Ascending aorta (tissue), 2 donors: ENCODE measurements at regions not wholly inside any gene's neighbourhood (a gene's known extent, or its start where the extent isn't known, plus 50 kb on each side); places are given as distances from the start of the nearest gene placed in this dataset.

Experiments
- DNase-seq, 2 donors: peaks; one replicate each; pipeline ENCODE4 v3.0.0-alpha.2; 2019; ENCODE audit warnings: low spot score in 2 of 2
- H3K27ac ChIP-seq, 2 donors: fragments of 200-600 bp; sonication (generic); one replicate each; pipeline ENCODE4 v1.5.1; 2016 to 2017; ENCODE audit warnings: mild to moderate bottlenecking in 1 of 2
- H3K27me3 ChIP-seq: fragments of 200-600 bp; sonication (generic); one replicate; pipeline ENCODE4 v1.5.1; 2017
- H3K36me3 ChIP-seq, 2 donors: fragments of 200-600 bp; sonication (generic); one replicate each; pipeline ENCODE4 v1.5.1; 2016
- H3K4me1 ChIP-seq, 2 donors: fragments of 200-600 bp; sonication (generic); one replicate each; pipeline ENCODE4 v1.5.1; 2016 to 2017; ENCODE audit warnings: mild to moderate bottlenecking in 1 of 2
- H3K4me3 ChIP-seq, 2 donors: fragments of 200-600 bp; sonication (generic); one replicate each; pipeline ENCODE4 v1.5.1; 2016 to 2017; ENCODE audit warnings: mild to moderate bottlenecking in 1 of 2
- H3K9me3 ChIP-seq, 2 donors: fragments of 200-600 bp; sonication (generic); one replicate each; pipeline ENCODE4 v1.5.1; 2016
- intact Hi-C: fragments of 100-400 bp; cut with DNase I; formaldehyde crosslinking; loops from one replicate; pipeline ENCODE4 v1.15.1; 2023
- TF ChIP-seq, protein P1 (sequence below), 3 experiments: fragments of 200-600 bp in 2 of 3; fragments of 450-650 bp in 1 of 3; sonication (generic) in 2 of 3; IDR thresholded peaks; one replicate each; pipeline ENCODE4 v1.5.1; 2016 to 2019; ENCODE audit warnings: antibody characterized with exemption in 3 of 3, mild to moderate bottlenecking in 1 of 3, moderate library complexity in 1 of 3

DNA sequence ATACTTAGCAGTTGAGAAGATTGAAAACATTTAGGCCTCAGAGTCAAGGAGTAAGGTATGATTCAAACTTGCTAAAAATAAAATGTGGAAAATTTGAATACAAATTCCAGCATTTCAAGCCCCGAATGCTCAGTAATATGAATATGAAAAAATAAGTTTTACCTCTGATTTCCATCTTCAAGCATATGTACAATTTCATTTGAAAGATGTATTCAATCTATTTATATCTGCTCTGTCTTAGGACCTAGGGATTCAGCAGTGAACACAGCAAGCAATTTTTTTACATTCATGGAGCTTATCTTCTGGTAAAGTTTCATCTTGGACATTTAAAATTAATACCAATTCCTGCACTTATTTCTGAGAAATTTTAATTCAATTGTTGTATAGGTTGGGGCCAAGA lies 262.7 kb upstream of the FOXQ1 start:
- no peak for DNase-seq
- Histone ChIP-seq H3K9me3 (no peaks in the 10 kb centered on the region), H3K4me3 (no peak overlapping the region), H3K4me1 (no peaks in the 10 kb centered on the region), H3K27me3 (no peaks in the 10 kb centered on the region), H3K36me3 (no peaks in the 10 kb centered on the region), H3K27ac (no peak overlapping the region)
- intact Hi-C loops, result no loop called here
- TF ChIP-seq, protein P1, sequence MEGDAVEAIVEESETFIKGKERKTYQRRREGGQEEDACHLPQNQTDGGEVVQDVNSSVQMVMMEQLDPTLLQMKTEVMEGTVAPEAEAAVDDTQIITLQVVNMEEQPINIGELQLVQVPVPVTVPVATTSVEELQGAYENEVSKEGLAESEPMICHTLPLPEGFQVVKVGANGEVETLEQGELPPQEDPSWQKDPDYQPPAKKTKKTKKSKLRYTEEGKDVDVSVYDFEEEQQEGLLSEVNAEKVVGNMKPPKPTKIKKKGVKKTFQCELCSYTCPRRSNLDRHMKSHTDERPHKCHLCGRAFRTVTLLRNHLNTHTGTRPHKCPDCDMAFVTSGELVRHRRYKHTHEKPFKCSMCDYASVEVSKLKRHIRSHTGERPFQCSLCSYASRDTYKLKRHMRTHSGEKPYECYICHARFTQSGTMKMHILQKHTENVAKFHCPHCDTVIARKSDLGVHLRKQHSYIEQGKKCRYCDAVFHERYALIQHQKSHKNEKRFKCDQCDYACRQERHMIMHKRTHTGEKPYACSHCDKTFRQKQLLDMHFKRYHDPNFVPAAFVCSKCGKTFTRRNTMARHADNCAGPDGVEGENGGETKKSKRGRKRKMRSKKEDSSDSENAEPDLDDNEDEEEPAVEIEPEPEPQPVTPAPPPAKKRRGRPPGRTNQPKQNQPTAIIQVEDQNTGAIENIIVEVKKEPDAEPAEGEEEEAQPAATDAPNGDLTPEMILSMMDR (IDR thresholded peaks at IDR 0.05), result no peak

DNA sequence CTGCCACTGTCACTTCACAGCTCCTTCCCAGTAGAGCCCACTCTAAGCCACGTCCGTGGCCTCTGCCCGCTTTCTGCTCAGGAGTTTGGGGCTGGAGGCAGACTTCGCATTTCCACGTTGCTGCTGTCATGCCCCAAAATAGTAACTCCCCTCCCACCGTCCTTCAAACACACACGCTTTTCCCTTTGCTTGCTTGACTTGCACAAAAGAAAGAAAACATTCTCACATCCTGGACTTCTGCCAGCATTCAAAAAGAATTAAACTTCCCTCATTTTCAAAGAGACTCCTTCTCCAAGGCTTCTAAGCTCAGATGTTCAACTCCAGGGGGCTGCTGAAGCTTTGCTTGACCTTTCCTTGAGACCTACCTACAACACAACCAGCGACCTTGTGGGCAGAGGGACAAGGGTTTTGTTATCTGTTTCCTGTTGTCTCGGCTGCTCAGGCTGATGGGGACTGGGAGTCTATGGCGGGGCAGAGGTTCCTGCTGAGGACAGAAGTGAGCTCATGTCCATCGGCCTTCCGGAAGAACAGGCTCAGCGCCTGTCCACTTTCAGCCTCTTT lies 263.8 kb upstream of the FOXQ1 start:
- TF ChIP-seq, protein P1 (IDR thresholded peaks at IDR 0.05), result no peak
- DNase-seq, result no peak
- Histone ChIP-seq H3K4me1 (no peaks in the 10 kb centered on the region), H3K27me3 (no peaks in the 10 kb centered on the region), H3K9me3 (no peaks in the 10 kb centered on the region), H3K4me3 (no peak overlapping the region), H3K36me3 (no peaks in the 10 kb centered on the region), H3K27ac (no peak overlapping the region)
- intact Hi-C loops, result no loop called here

DNA sequence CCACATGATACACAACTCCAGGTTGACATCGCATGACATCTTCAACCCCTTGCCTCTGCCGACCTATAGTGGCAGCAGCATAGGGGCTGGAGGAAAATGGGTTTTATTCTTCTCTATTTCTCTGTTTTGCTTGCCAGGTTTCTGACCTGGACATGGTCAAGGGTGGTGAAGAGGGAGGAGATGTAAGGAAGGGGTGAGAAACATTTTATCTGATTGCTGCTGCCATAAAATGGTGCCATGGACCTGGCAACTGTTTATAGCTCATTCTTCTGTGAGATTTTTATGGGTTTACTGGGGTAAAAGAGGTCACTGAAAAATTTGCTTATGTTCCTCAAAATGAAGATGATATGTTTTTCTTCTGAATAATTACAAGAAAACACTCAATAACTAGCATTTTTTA lies 266.7 kb upstream of the FOXQ1 start:
- Histone ChIP-seq H3K36me3 (no peaks in the 10 kb centered on the region), H3K27ac (no peak overlapping the region), H3K4me3 (no peak overlapping the region), H3K4me1 (no peaks in the 10 kb centered on the region), H3K9me3 (no peaks in the 10 kb centered on the region), H3K27me3 (no peaks in the 10 kb centered on the region)
- no peak for DNase-seq
- intact Hi-C loops, result no loop called here
- TF ChIP-seq, protein P1 (IDR thresholded peaks at IDR 0.05), result no peak

DNA sequence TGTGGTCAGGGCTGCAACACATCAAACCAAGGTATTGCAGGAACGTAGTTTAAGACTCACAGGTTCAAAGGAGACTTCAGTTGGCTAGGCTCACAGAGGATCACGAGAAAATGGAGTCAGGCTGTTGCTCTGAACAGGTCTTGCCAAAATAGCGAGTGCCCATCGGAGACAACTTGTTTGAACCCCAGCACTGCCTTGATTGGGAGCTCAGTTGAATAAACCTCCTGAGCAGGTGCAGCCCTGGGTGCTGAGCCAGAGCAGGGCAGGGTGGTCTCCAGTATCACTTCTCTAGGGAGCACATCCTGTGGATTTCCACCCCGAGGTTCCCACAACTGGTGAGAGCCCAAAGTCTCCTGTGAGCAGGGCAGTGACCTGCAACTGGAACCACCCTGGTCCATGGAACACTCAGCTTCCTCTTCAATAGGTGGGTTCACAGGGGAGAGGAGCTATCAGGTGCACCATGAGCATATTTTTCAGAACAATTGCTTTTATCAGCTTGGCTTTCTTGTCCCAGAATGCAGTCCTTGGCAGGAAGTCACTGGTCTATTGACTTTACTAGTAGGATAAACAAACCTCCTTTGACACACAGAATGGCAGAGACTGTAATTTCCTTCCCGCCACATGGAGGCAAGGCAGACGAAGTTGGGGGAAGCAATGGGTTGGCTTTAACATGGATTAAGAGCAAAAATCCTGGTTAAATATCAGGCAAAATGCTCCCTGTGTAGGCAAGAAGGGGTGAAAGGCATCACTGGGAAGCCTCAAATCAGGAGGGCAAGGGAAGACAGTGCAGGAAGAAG lies 267.7 kb upstream of the FOXQ1 start:
- DNase-seq, result no peak
- no peaks in the 10 kb centered on the region for H3K9me3 ChIP-seq
- no peaks in the 10 kb centered on the region for H3K36me3 ChIP-seq
- no peaks in the 10 kb centered on the region for H3K4me1 ChIP-seq
- no peaks in the 10 kb centered on the region for H3K27me3 ChIP-seq
- intact Hi-C loops, result no loop called here
- H3K27ac ChIP-seq, result no peak overlapping the region
- TF ChIP-seq, protein P1 (IDR thresholded peaks at IDR 0.05), result no peak
- no peak overlapping the region for H3K4me3 ChIP-seq

DNA sequence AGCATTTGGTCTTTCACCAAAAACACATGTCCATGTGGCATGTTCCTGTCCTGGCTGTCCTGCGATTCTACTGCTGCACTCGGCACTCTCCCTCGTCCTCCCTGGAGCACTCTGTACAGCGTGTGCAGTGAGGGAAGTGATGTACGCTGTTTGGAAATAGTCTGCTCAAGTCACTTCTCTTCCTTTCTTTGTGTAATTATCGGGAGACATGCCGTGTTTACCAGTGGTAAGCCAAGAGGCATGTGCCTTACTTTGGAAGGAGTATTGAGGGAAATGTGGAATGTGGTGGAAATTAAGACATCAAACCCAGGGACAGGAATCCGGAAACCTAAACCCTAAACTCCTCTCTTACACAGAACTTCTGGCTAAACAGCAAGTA lies 268.5 kb upstream of the FOXQ1 start:
- H3K27ac ChIP-seq, result no peak overlapping the region
- no peaks in the 10 kb centered on the region for H3K4me1 ChIP-seq
- no peak overlapping the region for H3K4me3 ChIP-seq
- no peak for DNase-seq
- TF ChIP-seq, protein P1 (IDR thresholded peaks at IDR 0.05), result no peak
- no peaks in the 10 kb centered on the region for H3K9me3 ChIP-seq
- intact Hi-C loops, result no loop called here
- no peaks in the 10 kb centered on the region for H3K27me3 ChIP-seq
- no peaks in the 10 kb centered on the region for H3K36me3 ChIP-seq
